T-helper 17 cell (primary cell): ENCODE measurements at regions not wholly inside any gene's neighbourhood (a gene's known extent, or its start where the extent isn't known, plus 50 kb on each side); places are given as distances from the start of the nearest gene placed in this dataset.
"Not testable (repeated sequence)": the region's sequence is repeated elsewhere in the genome, so short reads cannot be mapped to it uniquely, and the experiment has no call there.

Source experiments
- ATAC-seq: fragments of 150-1000 bp; cut with Tn5 transposase; 2 replicates; pipeline ENCODE4 v1.10.0; 2021; ENCODE audit warnings: mild to moderate bottlenecking, moderate library complexity
- DNase-seq, 3 donors: peaks; one replicate each; pipeline versions ENCODE4 v3.0.0 to v3.0.0-alpha.2; 2020 to 2021
- H3K9me3 ChIP-seq: one replicate; pipeline ENCODE4 v1.7.0; 2013; ENCODE audit warnings: low read length, mild to moderate bottlenecking; ENCODE audit not compliant: control insufficient read depth, poor library complexity, severe bottlenecking
- H3K27ac Mint-ChIP-seq: one replicate; pipeline ENCODE4 v1.8.0; 2022; ENCODE audit warnings: mild to moderate bottlenecking, moderate library complexity, mixed read lengths
- H3K27me3 Mint-ChIP-seq: one replicate; pipeline ENCODE4 v1.8.0; 2022; ENCODE audit warnings: mixed read lengths
- H3K36me3 Mint-ChIP-seq: one replicate; pipeline ENCODE4 v1.8.0; 2022; ENCODE audit warnings: low read depth, mixed read lengths
- H3K4me1 Mint-ChIP-seq: one replicate; pipeline ENCODE4 v1.8.0; 2022; ENCODE audit warnings: mild to moderate bottlenecking, mixed read lengths
- H3K4me3 Mint-ChIP-seq: one replicate; pipeline ENCODE4 v1.8.0; 2022; ENCODE audit warnings: mild to moderate bottlenecking, moderate library complexity, mixed read lengths

DNA sequence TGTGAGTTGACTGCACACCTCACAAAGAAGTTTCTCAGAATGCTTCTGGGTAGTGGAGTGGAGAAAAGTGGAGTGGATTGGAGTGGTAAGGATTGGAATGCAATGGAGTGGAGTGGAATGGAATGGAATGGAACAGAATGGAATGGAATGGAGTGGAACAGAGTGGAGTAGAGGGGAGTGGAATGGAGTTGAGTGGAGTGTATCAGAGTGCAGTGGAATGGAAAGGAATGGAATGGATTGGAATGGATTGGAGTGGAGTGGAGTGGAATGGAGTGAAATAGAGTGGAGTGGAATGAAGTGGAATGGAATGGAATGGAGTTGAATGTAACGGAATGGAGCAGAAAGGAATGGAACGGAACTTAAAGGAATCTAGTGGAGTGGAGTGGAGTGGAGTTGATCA lies 5194.2 kb upstream of the TPTE start:
- not testable (repeated sequence) for H3K9me3 ChIP-seq, H3K4me3 Mint-ChIP-seq, H3K4me1 Mint-ChIP-seq, H3K36me3 Mint-ChIP-seq, DNase-seq, ATAC-seq, H3K27me3 Mint-ChIP-seq, H3K27ac Mint-ChIP-seq

DNA sequence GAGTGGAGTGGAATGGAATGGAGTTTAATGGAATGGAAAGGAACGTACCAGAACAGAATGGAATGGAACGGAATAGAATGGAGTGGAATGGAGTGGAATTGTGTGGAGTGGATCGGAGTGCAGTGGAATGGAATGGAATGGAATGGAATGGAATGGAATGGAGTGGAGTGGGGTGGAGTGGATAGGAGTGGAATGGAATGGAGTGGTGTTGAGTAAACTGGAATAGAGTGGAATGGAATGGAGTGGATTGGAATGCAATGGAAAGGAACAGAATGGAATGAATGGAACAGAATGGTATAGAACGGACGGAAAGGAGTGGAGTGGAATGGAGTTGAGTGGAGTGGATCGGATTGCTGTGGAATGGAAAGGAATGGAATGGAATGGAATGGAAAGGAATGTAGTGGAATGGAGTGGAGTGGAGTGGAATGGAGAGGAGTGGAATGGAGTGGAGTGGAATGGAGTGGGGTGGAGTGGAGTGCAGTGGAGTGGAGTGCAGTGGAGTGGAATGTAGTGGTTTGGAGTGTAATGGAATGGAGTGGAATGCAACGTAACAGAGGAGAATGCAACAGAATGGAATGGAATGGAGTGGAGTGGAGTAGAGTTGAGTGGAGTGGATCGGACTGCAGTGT lies 5192.0 kb upstream of the TPTE start:
- peak; percentile 23 for ATAC-seq
- not testable (repeated sequence) for H3K4me3 Mint-ChIP-seq, H3K27ac Mint-ChIP-seq, H3K9me3 ChIP-seq, H3K36me3 Mint-ChIP-seq, H3K27me3 Mint-ChIP-seq, DNase-seq, H3K4me1 Mint-ChIP-seq

DNA sequence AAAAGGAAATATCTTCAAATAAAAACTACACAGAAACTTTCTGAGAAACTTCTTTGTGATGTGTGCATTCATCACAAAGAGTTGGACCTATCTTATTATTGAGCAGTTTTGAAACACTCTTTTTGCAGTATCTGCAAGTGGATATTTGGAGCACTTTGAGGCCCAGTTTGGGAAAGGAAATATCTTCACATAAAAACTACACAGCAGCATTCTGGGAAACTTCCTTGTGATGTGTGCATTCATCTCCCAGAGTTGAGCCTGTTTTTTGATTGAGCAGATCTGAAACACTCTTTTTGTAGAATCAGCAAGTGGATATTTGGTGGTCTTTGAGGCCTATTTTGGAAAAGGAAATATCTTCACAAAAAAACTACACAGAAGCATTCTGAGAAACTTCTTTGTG lies 5163.5 kb upstream of the TPTE start:
- not testable (repeated sequence) for ATAC-seq, H3K27me3 Mint-ChIP-seq

More for the DNA sequence above, 5163.5 kb upstream of the TPTE start:
- not testable (repeated sequence) for DNase-seq, H3K9me3 ChIP-seq, H3K4me3 Mint-ChIP-seq, H3K27ac Mint-ChIP-seq, H3K36me3 Mint-ChIP-seq, H3K4me1 Mint-ChIP-seq
